Breast epithelium (tissue), 3 donors: ENCODE measurements at regions not wholly inside any gene's neighbourhood (a gene's known extent, or its start where the extent isn't known, plus 50 kb on each side); places are given as distances from the start of the nearest gene placed in this dataset.

Source experiments
- CTCF ChIP-seq, 3 donors: fragments of 450-650 bp; IDR thresholded peaks; one replicate each; pipeline ENCODE4 v1.5.1; 2016 to 2017; ENCODE audit warnings: antibody characterized with exemption in 3 of 3, mild to moderate bottlenecking in 3 of 3, moderate library complexity in 3 of 3
- POLR2A ChIP-seq: fragments of 450-650 bp; IDR thresholded peaks from one replicate; pipeline ENCODE4 v1.6.1; 2016; ENCODE audit warnings: antibody characterized with exemption, mild to moderate bottlenecking, moderate library complexity
- POLR2AphosphoS5 ChIP-seq, 3 donors: sonication (generic); formaldehyde crosslinking; IDR thresholded peaks; one replicate each; pipeline ENCODE4 v1.6.1; 2017; ENCODE audit warnings: antibody characterized with exemption in 3 of 3

DNA sequence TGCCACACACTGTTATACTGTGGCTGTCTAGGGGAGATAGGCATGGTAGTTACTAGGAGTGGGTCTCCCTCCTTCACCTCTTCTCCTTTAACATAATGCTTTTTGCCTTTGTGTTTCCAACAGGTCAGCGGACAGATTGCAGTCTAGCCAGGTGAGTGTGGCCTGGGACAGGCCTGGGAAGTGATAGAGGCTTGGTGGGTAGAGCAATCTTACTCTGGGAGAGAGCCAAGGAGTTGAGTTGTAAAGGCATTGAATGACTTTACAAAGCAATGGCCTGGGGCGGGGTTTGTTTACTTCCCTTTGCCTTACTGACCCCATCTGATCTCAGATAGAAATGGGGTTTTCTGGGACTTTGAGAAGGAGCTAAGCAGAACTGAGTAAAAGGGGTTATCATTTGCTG lies 51.0 kb upstream of the IKBKE start:
- TF ChIP-seq CTCF (IDR thresholded peaks at IDR 0.05) (no peak), POLR2A (no peak), POLR2AphosphoS5 (IDR thresholded peaks at IDR 0.05) (no peak)
